ENCODE measurements at regions not wholly inside any gene's neighbourhood (a gene's known extent, or its start where the extent isn't known, plus 50 kb on each side); places are given as distances from the start of the nearest gene placed in this dataset.
"Not testable (repeated sequence)": the region's sequence is repeated elsewhere in the genome, so short reads cannot be mapped to it uniquely, and the experiment has no call there.

DNA sequence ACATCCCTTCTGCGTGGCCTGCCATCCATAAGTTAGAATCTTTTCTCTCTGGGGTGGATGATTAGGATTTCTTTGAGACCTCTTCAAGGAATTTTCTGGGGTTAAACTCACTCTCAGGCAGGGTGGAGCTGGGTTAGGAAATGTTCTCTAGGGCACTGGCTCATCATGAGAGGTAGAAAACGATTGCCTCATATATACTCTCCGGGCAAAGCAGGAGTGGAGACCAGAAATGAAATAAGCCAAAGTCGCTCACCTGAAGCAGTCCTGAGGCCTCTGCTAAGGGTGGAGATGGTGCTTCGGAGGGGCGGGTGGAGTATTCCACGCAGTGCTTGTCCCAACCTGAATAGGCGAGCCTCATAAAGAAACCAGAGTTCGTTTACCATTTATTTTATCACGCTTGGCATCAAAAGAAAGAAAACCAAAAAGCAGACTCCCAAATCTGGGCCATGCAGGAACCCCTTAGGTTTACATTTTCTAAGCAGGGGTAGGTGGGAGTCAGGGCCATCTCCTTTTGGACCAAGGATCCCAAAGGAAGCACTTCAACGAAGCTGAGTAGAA is 249.3 kb upstream of the MEIS1 start:
- no peaks in the 10 kb centered on the region for H3K27me3 ChIP-seq
- no peak for DNase-seq (ENCODE audit: low spot score)

DNA sequence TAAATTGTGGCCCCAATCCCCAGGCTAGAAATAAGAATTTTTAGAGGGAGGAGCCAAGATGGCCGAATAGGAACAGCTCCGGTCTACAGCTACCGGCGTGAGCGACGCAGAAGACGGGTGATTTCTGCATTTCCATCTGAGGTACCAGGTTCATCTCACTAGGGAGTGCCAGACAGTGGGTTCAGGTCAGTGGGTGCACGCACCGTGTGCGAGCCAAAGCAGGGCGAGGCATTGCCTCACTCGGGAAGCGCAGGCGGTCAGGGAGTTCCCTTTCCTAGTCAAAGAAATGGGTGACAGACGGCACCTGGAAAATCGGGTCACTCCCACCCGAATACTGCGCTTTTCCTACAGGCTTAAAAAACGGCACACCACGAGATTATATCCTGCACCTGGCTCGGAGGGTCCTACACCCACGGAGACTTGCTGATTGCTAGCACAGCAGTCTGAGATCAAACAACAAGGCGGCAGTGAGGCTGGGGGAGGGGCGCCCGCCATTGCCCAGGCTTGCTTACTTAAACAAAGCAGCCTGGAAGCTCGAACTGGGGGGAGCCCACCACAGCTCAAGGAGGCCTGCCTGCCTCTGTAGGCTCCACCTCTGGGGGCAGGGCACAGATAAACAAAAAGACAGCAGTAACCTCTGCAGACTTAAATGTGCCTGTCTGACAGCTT is 257.7 kb upstream of the MEIS1 start:
- not testable (repeated sequence) for H3K9me3 ChIP-seq; DNase-seq (ENCODE audit: low spot score); H3K27ac ChIP-seq; H3K36me3 ChIP-seq; H3K27me3 ChIP-seq; H3K4me3 ChIP-seq; H3K4me1 ChIP-seq

More for the DNA sequence above, 249.3 kb upstream of the MEIS1 start:
- TF ChIP-seq, protein P1, sequence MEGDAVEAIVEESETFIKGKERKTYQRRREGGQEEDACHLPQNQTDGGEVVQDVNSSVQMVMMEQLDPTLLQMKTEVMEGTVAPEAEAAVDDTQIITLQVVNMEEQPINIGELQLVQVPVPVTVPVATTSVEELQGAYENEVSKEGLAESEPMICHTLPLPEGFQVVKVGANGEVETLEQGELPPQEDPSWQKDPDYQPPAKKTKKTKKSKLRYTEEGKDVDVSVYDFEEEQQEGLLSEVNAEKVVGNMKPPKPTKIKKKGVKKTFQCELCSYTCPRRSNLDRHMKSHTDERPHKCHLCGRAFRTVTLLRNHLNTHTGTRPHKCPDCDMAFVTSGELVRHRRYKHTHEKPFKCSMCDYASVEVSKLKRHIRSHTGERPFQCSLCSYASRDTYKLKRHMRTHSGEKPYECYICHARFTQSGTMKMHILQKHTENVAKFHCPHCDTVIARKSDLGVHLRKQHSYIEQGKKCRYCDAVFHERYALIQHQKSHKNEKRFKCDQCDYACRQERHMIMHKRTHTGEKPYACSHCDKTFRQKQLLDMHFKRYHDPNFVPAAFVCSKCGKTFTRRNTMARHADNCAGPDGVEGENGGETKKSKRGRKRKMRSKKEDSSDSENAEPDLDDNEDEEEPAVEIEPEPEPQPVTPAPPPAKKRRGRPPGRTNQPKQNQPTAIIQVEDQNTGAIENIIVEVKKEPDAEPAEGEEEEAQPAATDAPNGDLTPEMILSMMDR (IDR thresholded peaks at IDR 0.05): no peak
- Histone ChIP-seq H3K4me1 (no peaks in the 10 kb centered on the region), H3K27ac (no peak overlapping the region), H3K4me3 (no peak overlapping the region), H3K9me3 (no peaks in the 10 kb centered on the region), H3K36me3 (no peaks in the 10 kb centered on the region)

DNA sequence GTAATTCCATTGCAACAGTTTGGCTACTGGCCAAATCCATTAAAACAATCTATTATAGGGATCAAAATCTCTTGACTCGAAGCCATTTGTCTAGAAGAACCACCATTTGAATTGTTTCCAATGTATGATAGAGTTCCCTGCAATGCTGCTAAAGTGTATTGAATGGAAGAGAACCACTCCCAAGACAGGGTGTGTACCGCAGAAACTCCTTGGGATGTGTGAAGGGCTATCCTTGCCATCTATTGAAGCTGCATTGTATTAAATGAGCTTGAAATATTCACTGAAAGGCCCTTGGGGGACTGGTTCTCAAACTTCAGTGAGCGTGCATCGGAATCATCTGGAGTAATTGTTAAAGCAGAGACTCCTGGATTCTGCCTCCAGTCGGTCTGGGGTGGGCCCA is 260.4 kb upstream of the MEIS1 start:
- DNase-seq (ENCODE audit: low spot score): no peak
- no peaks in the 10 kb centered on the region for H3K36me3 ChIP-seq
- H3K4me3 ChIP-seq: no peak overlapping the region
- H3K27ac ChIP-seq: no peak overlapping the region
- TF ChIP-seq, protein P1 (IDR thresholded peaks at IDR 0.05): no peak
- H3K27me3 ChIP-seq: no peaks in the 10 kb centered on the region
- no peaks in the 10 kb centered on the region for H3K4me1 ChIP-seq
- no peaks in the 10 kb centered on the region for H3K9me3 ChIP-seq

DNA sequence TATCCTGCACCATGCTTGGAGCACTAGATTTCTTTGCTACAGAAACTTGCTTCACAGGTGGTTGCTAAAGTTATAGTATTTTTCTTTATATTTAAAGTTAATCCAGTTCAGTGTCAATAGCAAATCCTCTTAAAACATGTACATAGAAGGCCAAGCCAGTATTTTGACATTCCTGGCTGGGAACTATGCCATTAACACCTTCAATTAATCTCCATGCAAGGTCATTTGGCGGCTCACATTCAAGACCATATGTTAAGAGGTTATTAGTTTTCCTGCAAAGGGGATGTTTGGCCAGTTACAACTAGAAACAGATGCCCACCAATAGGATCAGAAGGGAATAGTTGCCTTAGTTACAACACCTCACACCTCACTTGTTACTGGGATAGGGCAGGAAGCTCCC is 261.3 kb upstream of the MEIS1 start:
- Histone ChIP-seq H3K27me3 (no peaks in the 10 kb centered on the region), H3K4me1 (no peaks in the 10 kb centered on the region), H3K36me3 (no peaks in the 10 kb centered on the region), H3K9me3 (no peaks in the 10 kb centered on the region), H3K27ac (no peak overlapping the region), H3K4me3 (no peak overlapping the region)
- TF ChIP-seq, protein P1 (IDR thresholded peaks at IDR 0.05): no peak
- DNase-seq (ENCODE audit: low spot score): no peak

DNA sequence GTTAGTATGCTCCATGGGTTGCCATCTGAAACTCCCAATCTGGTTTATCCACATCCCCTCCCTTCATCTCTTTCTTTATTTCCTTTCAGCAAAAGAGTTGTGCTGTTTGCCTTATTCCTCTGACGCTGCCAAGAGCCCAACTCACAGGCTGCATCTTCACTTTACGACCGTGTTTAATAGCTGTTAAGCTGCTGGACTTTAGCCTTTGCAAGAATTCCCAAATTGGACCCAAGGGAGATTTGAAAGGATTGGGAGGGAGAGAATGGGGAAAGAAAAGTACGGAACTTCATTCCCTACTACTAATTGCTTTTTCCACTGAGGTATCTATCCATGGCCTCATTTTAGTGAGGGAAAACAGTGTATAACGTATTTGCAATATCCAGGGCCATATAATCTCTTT is 263.4 kb upstream of the MEIS1 start:
- no peak for DNase-seq (ENCODE audit: low spot score)

DNA sequence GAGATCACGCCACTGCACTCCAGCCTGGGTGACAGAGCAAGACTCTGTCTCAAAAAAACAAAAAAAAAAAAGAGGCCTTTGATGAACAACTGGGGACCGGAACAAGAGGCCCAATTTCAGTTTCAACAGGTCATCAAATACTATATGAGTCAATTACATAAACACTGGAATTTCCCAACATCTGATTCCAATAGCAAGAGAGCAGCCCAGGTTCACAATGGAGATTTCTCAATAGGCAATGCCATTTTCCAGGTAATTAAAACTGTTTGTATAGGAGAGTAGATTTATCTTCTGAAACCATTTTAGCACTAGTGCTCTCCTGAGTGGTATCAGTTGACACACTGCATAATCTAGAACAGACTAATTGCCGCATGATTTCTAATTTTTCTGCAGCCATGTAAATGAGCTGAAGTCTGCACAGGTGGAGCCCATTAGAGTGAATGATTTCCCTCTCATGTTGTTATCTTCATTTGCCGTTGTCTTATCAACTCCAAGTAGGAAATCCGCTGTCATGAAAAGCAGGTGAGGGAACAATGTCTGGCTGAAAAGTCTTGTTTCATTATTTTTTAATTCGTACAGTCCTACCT is 264.1 kb upstream of the MEIS1 start:
- Histone ChIP-seq H3K27me3 (no peaks in the 10 kb centered on the region), H3K9me3 (no peaks in the 10 kb centered on the region), H3K27ac (no peak overlapping the region), H3K36me3 (no peaks in the 10 kb centered on the region), H3K4me3 (no peak overlapping the region), H3K4me1 (no peaks in the 10 kb centered on the region)
- DNase-seq (ENCODE audit: low spot score): no peak
- TF ChIP-seq, protein P1 (IDR thresholded peaks at IDR 0.05): no peak

More for the DNA sequence above, 263.4 kb upstream of the MEIS1 start:
- Histone ChIP-seq H3K4me3 (no peak overlapping the region), H3K27me3 (no peaks in the 10 kb centered on the region), H3K9me3 (no peaks in the 10 kb centered on the region), H3K27ac (no peak overlapping the region), H3K36me3 (no peaks in the 10 kb centered on the region), H3K4me1 (no peaks in the 10 kb centered on the region)
- TF ChIP-seq, protein P1 (IDR thresholded peaks at IDR 0.05): no peak

Measured in right atrium auricular region (tissue), 2 donors.